Activated gamma-delta T cell treated with Interleukin-2 at 50 U/mL for 16 hours (primary cell): ENCODE measurements at regions not wholly inside any gene's neighbourhood (a gene's known extent, or its start where the extent isn't known, plus 50 kb on each side); places are given as distances from the start of the nearest gene placed in this dataset.
"Not testable (repeated sequence)": the region's sequence is repeated elsewhere in the genome, so short reads cannot be mapped to it uniquely, and the experiment has no call there.

Source experiments
- DNase-seq: peaks from one replicate; pipeline ENCODE4 v3.0.0-alpha.2; 2020

GRCh38 chr10:25811052-25811685, 122.9 kb upstream of the MYO3A start:
- no peak for DNase-seq

GRCh38 chr10:25813511-25813910, 120.5 kb upstream of the MYO3A start:
- no peak for DNase-seq

GRCh38 chr10:25815236-25815635, 118.8 kb upstream of the MYO3A start:
- no peak for DNase-seq

- DNase-seq = no peak
Observed at GRCh38 chr10:25815999-25816768, 117.8 kb upstream of the MYO3A start.

GRCh38 chr10:25817200-25817599, 116.8 kb upstream of the MYO3A start:
- no peak for DNase-seq

GRCh38 chr10:25818751-25819150, 115.3 kb upstream of the MYO3A start:
- no peak for DNase-seq

- DNase-seq = no peak
Observed at GRCh38 chr10:25820472-25820871, 113.6 kb upstream of the MYO3A start.

GRCh38 chr10:25820874-25821273, 113.2 kb upstream of the MYO3A start:
- DNase-seq = no peak

GRCh38 chr10:25824050-25824449, 110.0 kb upstream of the MYO3A start:
- no peak for DNase-seq

- no peak for DNase-seq
Observed at GRCh38 chr10:25828475-25828874, 105.6 kb upstream of the MYO3A start.

- no peak for DNase-seq
Observed at GRCh38 chr10:25831080-25831479, 102.9 kb upstream of the MYO3A start.

GRCh38 chr10:25839683-25840082, 94.3 kb upstream of the MYO3A start:
- no peak for DNase-seq

GRCh38 chr10:25840875-25841274, 93.2 kb upstream of the MYO3A start:
- not testable (repeated sequence) for DNase-seq

- DNase-seq = no peak
Observed at GRCh38 chr10:25842146-25842545, 91.9 kb upstream of the MYO3A start.

- no peak for DNase-seq
Observed at GRCh38 chr10:25843551-25844170, 90.4 kb upstream of the MYO3A start.

- DNase-seq = not testable (repeated sequence)
Observed at GRCh38 chr10:25844716-25845115, 89.3 kb upstream of the MYO3A start.

- no peak for DNase-seq
Observed at GRCh38 chr10:25849268-25849667, 84.8 kb upstream of the MYO3A start.

- DNase-seq = no peak
Observed at GRCh38 chr10:25849988-25850387, 84.0 kb upstream of the MYO3A start.

GRCh38 chr10:25851548-25851947, 82.5 kb upstream of the MYO3A start:
- DNase-seq = no peak

- no peak for DNase-seq
Observed at GRCh38 chr10:25852364-25852941, 81.6 kb upstream of the MYO3A start.

- no peak for DNase-seq
Observed at GRCh38 chr10:25858076-25858475, 76.0 kb upstream of the MYO3A start.

- DNase-seq = no peak
Observed at GRCh38 chr10:25865267-25865666, 68.8 kb upstream of the MYO3A start.

- no peak for DNase-seq
Observed at GRCh38 chr10:25867321-25867720, 66.7 kb upstream of the MYO3A start.

GRCh38 chr10:25869067-25869591, 64.9 kb upstream of the MYO3A start:
- no peak for DNase-seq
